ENCODE measurements at regions not wholly inside any gene's neighbourhood (a gene's known extent, or its start where the extent isn't known, plus 50 kb on each side); places are given as distances from the start of the nearest gene placed in this dataset.

GRCh38 chr5:54610197-54610944 lies 92.8 kb downstream of the SNX18 start:
- no peak for DNase-seq (ENCODE audit: low spot score)

GRCh38 chr5:54608423-54609085 lies 91.0 kb downstream of the SNX18 start:
- no peak for DNase-seq (ENCODE audit: low spot score)

GRCh38 chr5:54607006-54607405 lies 89.4 kb downstream of the SNX18 start:
- no peak for DNase-seq (ENCODE audit: low spot score)

GRCh38 chr5:54603372-54603771 lies 85.8 kb downstream of the SNX18 start:
- DNase-seq (ENCODE audit: low spot score), result no peak

GRCh38 chr5:54602475-54602874 lies 84.9 kb downstream of the SNX18 start:
- no peak for DNase-seq (ENCODE audit: low spot score)

- DNase-seq (ENCODE audit: low spot score), result peak; percentile 77
These were observed 84.1 kb downstream of the SNX18 start for GRCh38 chr5:54601411-54602230.
